SHP77 (cell line): ENCODE measurements at regions not wholly inside any gene's neighbourhood (a gene's known extent, or its start where the extent isn't known, plus 50 kb on each side); places are given as distances from the start of the nearest gene placed in this dataset.

Experiments
- DNase-seq, 2 experiments: peaks; one replicate each; lab custom pipeline; 2025; lab: John Stamatoyannopoulos, UW

DNA sequence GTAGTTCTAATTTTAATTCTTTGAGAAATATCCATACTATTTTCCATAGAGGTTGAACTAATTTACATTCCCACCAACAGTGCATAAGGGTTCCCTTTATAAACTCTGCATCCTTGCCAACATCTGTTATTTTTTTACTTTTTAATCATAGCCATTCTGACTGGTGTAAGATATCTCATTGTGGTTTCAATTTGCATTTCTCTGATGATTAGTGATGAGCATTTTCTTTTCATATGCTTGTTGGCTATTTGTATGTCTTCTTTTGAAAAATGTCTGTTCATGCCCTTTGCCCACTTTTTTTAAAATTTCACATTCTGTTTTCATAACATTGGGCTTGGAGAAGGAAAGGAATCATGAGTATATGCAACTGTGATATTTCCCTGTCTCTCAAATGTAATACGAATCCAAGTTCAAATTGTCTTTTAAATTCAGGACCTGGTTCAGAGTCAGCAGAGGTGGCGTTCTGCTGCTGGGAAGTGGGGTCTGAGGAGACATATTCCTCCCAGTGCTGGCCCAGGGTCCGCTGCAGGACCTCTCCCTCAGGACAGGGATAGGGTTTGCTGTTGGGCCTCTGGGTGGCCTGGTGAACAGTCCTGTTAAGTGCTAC lies 81.2 kb upstream of the ETV6 start:
- no peak for DNase-seq

DNA sequence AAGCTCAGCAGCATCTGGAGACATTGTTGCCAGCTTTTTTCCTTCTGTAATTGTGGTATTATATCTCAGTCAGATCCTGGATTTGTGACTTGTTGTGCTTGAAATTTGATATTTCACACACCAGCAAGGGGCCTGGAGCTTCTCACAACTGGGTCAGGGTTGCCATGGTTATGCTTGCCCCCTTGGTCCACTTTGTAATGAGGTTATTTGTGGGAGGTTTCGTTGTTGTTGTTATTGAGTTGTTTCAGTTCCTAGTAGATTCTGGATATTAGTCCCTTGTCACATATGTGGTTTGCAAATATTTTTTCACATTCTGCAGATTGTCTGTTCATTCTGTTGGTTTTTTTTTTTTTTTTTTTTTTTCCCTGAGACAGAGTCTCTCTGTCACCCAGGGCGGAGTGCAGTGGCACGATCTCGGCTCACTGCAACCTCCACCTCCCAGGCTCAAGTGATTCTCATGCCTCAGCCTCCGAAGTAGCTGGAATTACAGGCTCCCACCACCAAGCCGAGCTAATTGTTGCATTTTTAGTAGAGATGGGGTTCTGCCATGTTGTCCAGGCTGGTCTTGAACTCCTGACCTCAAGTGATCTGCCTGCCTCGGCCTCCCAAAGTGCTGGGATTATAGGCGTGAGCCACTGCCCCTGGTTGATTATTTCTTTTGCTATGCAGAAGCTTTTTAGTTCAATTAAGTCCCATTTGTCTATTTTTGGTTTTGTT lies 80.6 kb upstream of the ETV6 start:
- no peak for DNase-seq

DNA sequence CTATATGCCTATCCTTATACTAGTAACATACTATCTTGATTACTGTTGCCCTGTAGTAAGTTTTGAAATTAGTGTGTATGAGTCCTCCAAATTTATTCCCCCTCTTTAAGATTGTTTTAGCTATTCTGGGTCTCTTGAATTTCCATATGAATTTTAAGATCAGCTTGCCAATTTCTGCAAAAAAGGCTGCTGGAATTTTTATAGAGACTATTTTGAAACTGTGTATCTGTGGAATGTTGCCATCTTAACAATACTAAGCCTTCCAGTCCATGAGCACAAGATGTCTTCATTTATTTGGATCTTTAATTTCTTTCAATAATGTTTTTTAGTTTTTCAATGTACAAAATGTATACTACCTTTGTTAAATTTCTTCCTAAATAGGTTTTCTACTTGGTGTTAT lies 79.8 kb upstream of the ETV6 start:
- no peak for DNase-seq

DNA sequence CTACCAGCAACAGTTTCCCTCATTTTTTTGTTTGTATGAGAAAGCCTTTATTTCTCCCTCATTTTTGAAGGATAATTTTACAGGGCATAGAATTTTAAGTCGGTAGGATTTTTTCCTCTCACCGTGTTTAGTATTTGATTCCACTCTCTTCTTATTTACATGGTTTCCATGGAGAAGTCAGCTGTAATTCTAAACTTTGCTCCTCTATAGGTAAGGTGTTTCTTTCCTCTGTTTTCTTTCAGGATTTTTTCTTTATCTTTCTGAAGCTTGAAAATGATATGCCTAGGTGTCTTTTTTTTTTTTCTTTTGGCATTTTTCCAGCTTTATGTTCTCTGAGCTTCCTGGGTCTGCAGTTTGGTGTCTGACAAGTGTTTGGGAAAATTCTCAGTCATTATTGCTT lies 75.6 kb upstream of the ETV6 start:
- DNase-seq, result no peak

DNA sequence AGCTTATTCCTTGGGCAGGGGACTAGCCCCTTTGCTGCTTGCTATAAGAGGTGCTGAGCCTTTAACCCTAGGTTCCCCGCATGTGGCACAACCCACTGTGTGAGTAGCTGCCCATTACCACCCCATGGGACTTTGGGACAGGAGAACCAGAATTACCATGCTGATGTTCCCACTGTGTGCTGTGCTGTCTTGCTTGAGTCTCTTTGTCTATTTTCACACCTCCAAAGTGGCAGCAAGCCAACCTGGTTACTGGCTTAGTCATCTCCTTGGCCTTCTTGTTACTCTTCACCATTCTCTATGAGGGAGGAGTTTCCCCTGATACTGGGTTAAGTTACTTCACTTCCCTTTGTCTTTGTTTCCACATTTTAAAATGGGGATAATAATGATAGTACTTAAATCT lies 73.4 kb upstream of the ETV6 start:
- DNase-seq, result no peak

DNA sequence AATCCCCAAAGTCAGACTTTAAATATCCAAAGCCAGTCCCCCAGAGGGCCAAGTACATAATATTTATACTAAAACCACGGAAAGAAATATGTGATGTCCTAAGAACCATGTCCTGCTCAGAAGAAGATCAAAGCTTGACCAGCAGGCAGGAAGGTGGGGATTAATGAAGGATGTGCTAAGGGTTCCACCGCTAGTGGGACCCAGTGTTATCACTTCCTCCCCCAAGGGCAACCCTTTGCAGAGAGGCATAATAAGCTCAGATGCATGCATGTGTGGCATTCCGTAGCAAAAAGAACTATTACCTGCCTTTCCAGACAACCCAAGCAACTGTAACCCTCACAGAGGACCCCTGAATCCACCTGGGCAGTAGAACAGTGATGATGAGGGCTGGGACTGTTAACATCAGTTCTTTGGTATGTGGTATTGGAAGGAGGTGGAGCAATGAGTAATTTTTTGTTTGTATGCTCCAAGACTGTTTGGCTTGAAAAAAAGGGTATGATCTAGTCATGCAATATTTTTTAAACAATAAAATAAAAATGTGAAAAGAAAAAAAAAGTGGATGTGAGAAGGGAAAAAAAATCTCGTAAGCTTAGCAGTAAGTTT lies 71.7 kb upstream of the ETV6 start:
- no peak for DNase-seq

DNA sequence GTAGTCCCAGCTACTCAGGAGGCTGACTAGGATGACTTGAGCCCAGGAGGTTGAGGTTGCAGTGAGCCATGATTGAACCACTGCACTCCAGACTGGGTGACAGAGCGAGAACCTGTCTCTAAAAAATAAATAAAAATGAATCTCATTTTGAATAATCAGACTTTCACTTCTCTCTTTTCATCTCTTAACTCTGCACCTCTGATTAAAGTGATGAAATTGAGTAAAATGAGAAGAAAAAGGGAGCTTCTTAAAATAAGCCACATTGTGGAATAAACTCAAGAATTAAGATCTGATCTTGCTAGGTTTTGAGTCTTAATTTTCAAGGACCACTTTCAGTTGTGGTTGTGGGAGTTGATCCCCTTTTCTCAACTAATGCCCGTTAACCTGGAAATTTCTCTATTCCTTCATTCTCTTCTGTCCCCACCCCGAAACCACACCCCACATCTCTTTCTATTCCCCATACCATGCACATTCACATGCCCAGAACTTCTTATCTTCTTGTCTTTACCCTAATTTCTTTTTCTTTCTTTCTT lies 70.9 kb upstream of the ETV6 start:
- no peak for DNase-seq

DNA sequence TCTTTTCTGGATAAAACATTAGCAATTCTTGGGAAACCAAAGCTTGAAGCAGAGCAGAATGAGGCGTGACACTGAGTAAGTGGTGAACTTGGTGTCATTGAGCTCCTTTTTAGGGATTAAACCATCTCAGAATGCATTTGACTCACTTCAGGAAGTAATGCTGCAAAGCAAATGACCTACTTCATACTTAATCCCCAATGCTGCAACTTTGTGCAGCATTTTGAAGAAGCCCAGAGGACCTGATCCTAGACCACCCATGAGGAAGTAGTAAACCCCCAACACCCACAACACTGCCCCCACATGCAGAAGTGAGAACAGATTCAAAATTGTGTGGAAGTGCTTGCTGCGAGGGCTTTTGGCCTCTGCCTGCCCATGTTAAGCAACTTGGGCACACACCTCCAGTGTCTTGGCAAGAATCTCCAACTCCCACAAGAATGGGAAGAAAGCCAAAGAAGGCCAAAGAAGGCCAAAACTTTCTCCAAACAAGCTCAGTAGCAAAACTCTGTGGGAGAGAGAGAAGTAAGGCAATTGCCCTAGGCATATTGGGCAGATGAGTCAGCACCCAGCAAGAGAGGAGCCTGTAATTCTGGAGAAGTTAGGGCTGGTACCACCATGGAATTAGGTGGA lies 69.2 kb upstream of the ETV6 start:
- DNase-seq, result no peak

DNA sequence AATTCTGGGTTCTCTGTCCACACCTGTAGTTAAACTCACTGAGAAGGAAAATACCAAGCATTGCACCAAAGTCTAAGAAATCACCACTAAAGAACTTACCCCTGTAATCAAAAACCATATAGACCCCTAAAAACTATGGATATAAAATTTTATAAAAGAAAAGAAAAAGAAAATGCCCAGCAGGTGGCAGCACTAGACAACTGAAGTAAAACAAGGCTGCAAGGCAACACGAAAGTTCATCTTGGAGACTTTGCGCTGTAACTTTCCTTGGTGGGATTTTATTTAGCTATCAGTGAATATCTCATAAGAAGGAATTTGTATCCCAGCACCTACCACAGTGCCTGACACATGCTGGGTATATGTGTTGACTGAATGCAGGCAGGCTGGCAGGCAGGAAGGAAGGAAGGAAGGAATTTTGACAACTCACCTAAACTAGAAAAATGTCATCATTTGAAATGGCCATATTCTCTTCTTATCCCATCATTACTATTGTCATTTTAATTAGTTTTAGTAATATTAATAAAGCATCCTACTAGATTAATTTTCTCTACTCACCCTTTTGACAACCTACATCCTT lies 68.2 kb upstream of the ETV6 start:
- peak; percentile 18 to 46 for DNase-seq

DNA sequence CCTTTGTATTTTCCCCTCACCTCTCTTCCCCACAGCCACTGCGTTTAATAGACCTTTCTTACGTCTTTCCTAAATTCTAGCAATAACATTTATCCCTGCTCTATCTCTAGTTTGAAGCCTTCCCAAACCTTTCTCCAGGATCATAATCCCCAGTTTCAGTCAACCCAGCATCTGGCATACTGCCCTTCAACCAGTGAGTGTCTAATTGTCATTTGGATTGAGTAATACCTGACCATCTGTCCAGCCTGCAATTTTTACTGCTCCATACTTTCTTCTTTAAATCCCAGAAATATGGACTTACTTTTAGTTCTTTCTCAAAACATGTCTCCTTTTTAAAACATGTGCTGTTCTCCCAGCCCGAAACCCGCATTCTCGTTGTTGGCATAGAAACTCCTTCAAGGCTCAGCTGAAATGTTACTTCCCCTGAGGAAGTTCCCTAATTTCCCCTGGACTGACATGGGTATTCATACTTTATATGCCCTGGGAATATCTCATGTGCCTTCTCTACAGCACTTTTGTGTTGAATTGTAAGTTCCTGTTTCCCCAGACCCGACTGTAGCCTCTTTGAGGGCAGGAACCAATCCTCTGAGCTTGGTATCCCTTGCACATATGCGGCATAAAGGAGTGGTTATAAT lies 65.1 kb upstream of the ETV6 start:
- no peak for DNase-seq

DNA sequence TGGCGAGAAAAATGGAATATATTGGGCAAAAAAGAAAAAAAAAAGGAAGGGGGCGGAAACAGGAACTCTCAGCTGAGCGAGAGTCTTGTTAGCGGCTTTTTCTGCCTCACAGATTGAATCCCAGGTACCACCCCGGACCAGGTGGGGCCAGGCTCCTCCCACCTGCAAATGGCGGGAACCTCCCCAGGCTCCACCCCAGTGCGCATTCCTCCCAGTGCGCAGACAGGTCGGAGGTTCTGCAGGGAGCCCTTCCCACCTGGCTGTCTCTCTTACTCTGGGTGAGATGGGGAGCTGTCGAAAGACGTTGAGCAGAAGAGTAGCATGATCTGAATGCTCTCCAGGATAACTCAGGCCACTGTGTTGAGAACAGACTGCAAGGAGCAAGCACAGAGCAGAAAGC lies 57.0 kb upstream of the ETV6 start:
- DNase-seq, result no peak

DNA sequence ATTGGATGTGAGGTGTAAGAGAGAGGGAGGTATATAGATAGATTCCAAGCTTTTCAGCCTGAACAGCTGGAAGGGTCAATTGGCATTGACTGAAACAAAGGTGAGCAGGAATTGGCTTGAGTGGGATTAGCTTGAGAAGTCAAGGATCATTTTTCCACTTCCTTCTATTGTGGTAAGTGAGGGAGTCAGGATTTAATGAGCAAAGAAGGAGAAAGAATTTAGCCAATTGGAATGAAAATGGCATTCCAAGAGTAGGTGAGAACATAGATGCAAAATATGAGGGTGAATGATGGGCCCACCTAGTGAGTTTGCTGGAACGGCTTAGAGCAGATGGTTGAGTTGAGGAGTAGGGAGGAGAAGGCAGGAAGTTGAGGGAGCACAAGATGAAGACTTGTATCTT lies 56.5 kb upstream of the ETV6 start:
- DNase-seq, result no peak

DNA sequence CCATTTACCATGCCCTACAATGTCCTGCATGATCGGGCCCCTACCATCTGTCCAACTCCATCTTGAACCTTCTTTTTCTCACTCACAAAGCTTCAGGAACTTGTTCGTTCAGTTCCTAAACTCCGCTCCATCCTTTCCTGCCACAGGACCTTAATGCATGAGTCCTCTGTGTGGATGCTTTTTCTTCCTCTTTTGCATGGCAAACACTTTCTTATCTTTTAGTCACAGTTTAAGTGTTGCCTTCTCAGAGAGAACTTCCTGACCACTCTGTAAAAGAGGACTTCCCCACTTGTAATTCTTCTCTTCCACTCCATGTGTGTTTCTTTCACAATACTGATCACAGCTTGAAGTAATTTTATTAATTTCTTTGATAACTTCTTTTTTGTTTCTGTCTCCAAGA lies 54.4 kb upstream of the ETV6 start:
- no peak for DNase-seq

DNA sequence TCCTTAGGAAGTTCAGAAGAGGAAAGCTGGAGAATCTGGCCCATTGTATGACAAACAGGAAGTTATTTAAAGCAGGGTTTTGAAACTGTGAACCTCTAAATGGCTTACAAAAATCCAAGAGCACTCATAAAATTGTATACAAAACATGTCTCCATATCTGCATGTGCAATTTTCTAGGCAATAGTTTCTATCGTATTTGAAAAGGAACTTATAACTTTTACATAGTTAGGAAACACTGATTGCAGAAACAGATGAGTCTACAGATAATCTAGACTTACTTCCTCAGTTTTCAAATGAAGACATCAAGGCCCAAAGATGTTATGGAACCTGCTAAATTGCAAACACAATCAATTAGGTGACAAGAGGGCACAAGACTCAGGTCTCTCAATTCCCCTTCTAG lies 53.3 kb upstream of the ETV6 start:
- no peak for DNase-seq

DNA sequence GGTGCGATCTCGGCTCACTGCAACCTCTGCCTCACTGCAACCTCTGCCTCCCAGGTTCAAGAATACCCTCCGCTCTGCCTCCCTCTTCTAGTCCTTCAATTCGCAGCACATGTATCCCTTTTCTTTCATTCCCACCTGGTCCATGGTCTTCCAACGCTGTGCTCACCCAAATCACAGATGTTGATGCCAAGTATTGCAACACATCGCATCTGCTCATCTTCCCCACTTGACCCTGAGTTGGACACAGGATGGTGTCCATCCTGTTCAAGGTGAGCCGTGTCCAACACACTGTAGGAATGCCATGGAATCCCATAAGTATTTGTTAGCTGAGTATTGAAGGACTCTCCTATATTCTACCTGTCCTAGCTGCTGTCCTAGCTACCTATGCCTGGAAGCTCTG lies 50.6 kb upstream of the ETV6 start:
- no peak for DNase-seq
